Gastroesophageal sphincter (tissue), 2 donors: ENCODE measurements at regions not wholly inside any gene's neighbourhood (a gene's known extent, or its start where the extent isn't known, plus 50 kb on each side); places are given as distances from the start of the nearest gene placed in this dataset.

Source experiments
- EP300 ChIP-seq: sonication (generic); formaldehyde crosslinking; IDR thresholded peaks from one replicate; pipeline ENCODE4 v1.6.1; 2017; ENCODE audit warnings: antibody characterized with exemption, mild to moderate bottlenecking
- POLR2A ChIP-seq, 2 donors: fragments of 450-650 bp; IDR thresholded peaks; one replicate each; pipeline ENCODE4 v1.6.1; 2017; ENCODE audit warnings: antibody characterized with exemption in 2 of 2, mild to moderate bottlenecking in 2 of 2, moderate library complexity in 1 of 2
- POLR2AphosphoS5 ChIP-seq: sonication (generic); formaldehyde crosslinking; IDR thresholded peaks from one replicate; pipeline ENCODE4 v1.6.1; 2017; ENCODE audit warnings: antibody characterized with exemption

DNA sequence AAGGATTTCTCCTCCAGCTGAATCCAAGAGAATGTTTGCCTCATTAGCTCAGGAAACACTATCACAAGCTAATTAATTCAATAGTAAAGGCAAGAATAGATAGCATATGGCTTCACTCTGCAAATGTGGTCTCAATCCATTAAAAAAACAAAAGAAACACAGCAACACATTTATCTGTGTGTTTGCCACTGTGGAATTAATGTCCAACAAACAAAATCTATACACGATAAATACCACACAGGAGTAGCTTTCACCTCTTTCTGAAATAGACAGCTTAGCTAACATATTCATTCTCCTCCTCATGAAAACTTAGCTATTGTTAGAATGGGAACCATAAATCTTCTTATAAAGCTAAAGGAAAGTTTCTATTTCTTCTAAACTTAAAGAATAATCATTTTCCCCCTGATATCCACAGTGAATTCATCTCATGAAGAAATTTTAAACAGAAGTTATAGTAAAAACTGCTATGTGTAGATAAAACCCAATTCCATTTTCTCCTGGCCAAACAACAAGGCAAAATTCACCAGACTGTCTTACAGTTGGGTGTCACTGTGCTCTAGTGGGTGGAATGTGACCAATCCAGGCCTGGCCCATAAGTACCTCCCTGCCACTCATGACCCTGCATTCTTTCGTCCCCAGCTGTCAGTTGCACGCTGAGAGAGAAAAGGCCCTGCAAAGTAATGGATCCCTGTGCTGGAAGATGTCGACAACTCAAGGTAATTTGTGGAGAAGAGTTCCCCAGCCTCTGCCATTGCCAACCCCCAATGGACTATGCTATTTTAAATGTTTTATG lies 92.9 kb upstream of the NRSN1 start:
- TF ChIP-seq POLR2AphosphoS5: no peak
- no peak for TF ChIP-seq EP300
- TF ChIP-seq POLR2A (IDR thresholded peaks at IDR 0.05): no peak
